SK-N-MC (cell line): ENCODE measurements at regions not wholly inside any gene's neighbourhood (a gene's known extent, or its start where the extent isn't known, plus 50 kb on each side); places are given as distances from the start of the nearest gene placed in this dataset.

Experiments
- EZH2 ChIP-seq: fragments of 200-600 bp; sonication (generic); IDR thresholded peaks from one replicate; pipeline ENCODE4 v1.6.1; 2017; ENCODE audit warnings: antibody characterized with exemption
- FOXP2 ChIP-seq: optimal IDR thresholded peaks from 2 replicates; pipeline ENCODE3; 2011; ENCODE audit warnings: mild to moderate bottlenecking, moderate library complexity; ENCODE audit not compliant: insufficient read depth; ENCODE audit errors: extremely low read length, control extremely low read depth
- POLR2AphosphoS5 ChIP-seq: IDR thresholded peaks from 2 replicates; pipeline ENCODE4 v1.6.1; 2012; ENCODE audit warnings: mild to moderate bottlenecking, low read depth, low read length, borderline replicate concordance

DNA sequence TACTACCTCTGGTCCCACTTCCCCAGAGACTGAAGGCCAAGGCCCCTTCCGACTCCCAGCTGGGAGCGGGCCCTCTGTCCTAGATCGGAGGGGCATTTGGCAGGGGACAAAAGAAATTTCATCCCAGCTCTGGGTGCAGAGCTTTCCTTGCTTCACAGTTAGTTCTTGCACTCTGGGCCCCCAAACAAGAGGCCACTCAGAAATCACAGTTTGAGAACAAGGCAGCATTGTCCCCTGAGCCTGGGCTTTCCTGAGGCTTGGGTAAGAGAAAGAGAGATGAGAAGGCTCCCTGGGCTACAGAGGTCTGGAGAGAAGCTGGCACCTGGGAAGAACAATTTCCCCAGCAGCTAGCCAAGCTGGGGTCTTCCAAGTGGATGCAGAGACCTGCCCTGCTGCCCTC lies 71.8 kb upstream of the NCAM1 start:
- TF ChIP-seq EZH2 (no peak), POLR2AphosphoS5 (no peak), FOXP2 (no peak)
